ENCODE measurements at regions not wholly inside any gene's neighbourhood (a gene's known extent, or its start where the extent isn't known, plus 50 kb on each side); places are given as distances from the start of the nearest gene placed in this dataset.

- TF ChIP-seq CTCF (IDR thresholded peaks at IDR 0.05) = no peak
- TF ChIP-seq POLR2A (IDR thresholded peaks at IDR 0.05) = no peak
- no peak for TF ChIP-seq POLR2AphosphoS5 (IDR thresholded peaks at IDR 0.05)
Measured at GRCh38 chr9:592733-593132, 248.8 kb upstream of the DMRT1 start.

Measured in prostate gland (tissue), 2 donors.